Posterior cingulate gyrus (tissue), 11 donors: ENCODE measurements at regions not wholly inside any gene's neighbourhood (a gene's known extent, or its start where the extent isn't known, plus 50 kb on each side); places are given as distances from the start of the nearest gene placed in this dataset.

ENCODE experiments used
- DNase-seq, 10 donors: peaks; one replicate each; pipeline versions ENCODE4 v3.0.0 to v3.0.0-alpha.2; 2020 to 2021; ENCODE audit warnings: mixed read lengths in 3 of 10
- intact Hi-C: fragments of 100-400 bp; cut with DNase I; formaldehyde crosslinking; loops from one replicate; pipeline ENCODE4 v1.15.1; 2023

DNA sequence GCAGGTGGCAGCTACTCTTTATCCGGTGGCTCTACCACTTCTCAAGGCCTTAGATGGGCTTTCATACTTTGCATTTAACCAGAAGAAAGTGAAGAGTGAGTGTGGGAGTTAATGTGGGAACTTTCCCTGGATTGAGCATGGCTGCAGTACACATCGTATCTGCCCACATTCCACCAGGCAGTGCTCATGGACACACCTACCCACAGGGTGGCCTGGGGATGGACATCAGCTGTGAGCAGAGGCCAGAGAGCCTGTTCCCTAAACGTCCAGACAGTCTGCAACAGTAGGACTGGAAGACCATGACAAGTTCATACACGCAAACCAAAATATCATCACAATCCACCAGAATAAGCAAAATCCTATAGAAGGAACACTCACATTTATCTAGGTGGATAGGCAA lies 213.8 kb downstream of the IRX1 start:
- intact Hi-C loops = no loop called here
- no peak for DNase-seq

DNA sequence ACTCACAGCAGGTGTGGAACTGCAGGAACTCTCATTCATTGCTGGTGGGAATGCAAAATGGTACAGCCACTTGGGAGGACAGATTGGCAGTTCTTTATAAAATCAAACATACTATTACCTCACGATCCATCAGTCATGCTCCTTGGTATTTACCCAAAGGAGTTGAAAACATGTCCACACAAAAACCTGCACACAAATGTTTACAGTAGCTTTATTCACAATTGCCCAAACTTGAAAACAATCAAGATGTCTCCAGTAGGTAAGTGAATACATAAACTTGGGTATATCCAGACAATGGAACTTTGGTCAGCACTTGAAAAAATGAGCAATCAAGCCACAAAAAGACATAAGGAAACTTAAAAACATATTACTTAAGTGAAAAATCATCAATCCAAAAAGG lies 215.5 kb downstream of the IRX1 start:
- intact Hi-C loops = no loop called here
- DNase-seq = no peak

DNA sequence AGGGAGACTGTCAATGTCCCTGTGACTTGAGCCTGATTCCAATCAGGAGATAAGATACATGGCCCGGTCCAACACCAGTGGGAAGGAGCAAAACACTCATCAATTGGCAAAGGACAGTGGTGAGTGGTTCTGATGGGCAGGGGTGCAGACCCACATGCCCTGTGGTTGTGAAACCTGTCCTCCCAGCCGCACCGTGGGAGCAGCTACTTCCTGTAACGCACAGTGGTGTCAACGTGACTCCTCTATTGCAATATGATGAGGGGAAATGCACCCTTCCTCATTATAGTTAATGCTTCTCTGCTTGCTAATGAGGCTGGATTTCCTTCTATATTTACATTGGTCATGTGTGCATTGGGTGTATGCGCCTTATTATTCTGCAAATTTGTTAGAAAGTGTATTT lies 223.0 kb downstream of the IRX1 start:
- no peak for DNase-seq
- intact Hi-C loops = no loop called here

DNA sequence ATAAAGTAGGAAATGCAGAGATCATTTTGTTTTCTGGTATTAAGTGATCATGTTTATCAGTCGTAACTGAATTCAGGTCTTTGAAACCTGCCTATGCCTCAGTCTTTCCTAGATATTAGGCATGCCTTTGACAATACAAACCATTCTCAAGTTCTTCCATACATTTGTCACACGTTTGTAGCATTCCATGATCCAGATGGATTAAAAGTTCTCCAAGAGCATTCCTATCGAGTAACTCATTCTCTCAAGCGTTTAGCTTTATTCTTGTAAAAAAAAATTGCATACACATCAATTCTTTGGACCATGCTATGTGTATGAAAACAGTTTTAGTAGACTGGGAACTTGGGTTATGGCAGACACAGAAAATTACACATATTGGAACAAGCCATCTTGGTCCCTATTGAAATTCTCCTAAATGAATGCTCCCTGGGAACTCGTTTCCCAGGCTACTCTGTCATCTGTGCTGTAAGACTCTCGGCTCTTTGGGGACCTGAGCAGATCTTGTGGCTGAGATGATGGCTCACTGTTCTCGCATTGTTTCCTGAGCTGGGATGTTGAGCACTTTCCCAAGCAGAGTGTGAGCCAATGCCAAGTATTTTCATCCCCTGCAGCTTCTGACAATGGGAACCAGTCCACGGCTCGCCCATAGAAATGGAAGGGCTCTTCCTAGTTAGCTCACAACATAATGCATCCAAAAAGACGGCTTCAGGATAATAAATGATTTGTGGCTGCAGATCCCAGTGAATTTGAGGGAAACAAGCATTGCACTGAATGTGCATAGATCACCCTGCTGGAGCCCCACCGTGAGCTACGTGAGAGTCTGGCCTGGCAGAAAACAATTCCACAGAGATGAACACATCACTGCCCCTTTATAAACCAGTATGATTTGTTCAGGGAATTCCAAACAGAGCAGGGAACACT lies 230.2 kb downstream of the IRX1 start:
- DNase-seq = no peak
- intact Hi-C loops = no loop called here

GRCh38 chr5:3827624-3828023 lies 232.0 kb downstream of the IRX1 start:
- intact Hi-C loops = no loop called here
- no peak for DNase-seq

DNA sequence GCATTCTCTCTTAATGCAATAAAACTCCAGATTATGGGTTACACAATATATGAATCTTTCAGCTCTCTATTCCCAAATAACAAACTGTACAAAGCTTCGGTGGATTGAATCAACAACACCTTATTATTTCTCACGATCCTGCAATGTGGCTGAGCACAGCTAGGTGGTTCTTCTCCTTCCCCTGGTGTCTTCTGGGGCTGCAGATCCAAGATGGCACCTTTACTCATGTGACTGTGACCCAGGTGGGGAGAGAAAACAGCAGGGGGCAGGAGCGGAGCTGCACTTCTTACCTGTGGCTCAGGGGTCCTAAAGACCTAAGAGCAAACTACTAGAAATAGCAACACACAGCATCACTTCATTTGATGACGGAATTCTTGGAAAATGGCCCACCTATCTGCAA lies 233.1 kb downstream of the IRX1 start:
- DNase-seq = no peak

DNA sequence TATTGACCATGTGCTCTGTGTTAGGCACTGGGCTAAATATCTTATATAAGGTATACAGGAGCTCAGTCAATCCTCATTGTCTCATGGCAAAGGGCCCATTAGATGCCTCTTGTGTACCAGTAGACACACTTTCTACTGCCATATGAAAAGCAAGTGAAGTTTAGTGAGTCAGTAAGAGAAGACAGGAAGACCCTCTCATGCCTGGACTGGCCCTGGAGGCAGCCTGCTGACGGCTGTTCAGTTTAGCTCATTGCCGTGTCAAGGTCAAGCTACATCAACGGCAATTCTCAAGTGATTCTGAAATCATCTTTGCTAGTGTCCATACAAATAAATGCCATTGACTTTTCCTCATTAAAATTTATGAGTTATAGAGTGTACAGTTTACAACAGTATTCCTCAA lies 237.9 kb downstream of the IRX1 start:
- intact Hi-C loops = no loop called here
- no peak for DNase-seq

More for the DNA sequence above, 233.1 kb downstream of the IRX1 start:
- intact Hi-C loops = no loop called here

- DNase-seq = no peak
- intact Hi-C loops = no loop called here
Measured at GRCh38 chr5:3835811-3836210, 240.2 kb downstream of the IRX1 start.

DNA sequence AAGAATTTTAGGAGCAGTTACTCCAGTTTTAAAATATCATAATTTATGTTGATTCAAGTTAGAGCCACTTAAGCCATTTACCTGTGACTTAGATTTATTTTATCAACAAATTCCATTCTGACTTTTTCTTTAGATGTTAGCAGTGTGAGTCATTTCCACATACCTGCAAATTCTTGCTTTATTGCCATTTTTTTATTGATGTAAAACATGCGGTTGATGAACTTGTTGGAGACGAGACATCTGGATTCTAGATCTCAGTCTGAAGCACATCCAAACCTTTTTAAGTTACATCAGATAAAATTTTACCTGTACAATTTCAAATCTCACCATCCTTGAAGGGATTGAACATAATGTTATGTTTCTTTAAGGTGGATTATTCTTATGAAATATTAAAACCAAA lies 240.9 kb downstream of the IRX1 start:
- intact Hi-C loops = no loop called here
- DNase-seq = no peak

DNA sequence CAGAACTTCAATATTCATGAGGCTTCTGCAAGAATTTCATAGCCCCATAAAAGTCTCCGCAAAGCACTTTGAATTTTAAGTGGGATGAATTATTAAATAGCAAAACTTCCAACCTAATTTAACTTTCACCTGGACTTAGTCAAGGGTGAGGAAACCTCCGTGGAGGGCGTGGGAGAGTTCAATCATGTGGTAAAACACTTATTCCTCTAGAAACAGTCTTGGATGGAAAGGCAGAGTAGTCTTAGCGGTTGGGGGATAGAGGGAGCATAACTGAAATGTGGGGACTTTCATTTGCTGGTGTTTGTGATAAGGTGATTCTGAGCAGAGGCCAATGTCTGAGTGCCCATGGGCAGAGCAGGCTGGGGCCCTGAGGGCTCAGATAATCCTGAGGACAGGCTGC lies 241.9 kb downstream of the IRX1 start:
- intact Hi-C loops = no loop called here
- DNase-seq = no peak

DNA sequence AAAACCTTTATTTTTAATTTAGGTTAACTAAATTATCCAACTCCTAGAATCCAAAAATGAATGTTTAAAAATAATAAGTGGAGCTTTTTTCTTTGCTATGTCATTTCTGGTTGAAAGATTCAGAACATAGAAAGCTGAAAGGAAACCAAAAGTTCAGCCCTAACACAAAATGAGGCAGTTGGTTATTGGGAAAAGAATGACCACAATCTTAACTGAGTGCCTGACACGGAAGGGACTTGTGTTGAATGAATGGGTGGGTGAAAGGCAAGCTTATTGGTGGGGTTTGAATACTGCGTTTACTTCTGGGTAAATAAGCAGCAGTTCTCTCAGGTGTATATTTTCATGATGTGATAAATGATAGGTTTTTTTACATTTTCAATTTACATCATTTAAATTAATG lies 243.5 kb downstream of the IRX1 start:
- intact Hi-C loops = no loop called here
- no peak for DNase-seq

DNA sequence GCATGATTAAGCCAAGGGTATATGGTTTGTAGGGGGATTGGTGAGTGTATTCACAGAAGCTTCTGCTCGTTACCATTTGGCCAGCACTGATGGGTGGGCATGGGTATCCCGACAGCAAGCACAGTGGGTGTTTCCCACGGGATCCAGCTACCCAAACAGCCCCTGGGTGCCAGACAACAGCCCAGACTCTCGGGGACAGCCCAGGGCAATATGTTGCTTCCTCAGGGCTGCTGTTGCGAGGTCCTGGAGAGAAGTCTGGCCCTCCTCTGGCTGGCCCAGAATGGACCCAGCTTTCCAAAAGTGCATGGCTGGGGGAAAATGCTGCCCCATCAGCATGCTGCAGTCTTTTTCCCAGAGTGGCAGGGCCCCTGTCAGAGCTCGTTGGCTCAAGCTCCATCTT lies 247.0 kb downstream of the IRX1 start:
- intact Hi-C loops = no loop called here
- DNase-seq = no peak

DNA sequence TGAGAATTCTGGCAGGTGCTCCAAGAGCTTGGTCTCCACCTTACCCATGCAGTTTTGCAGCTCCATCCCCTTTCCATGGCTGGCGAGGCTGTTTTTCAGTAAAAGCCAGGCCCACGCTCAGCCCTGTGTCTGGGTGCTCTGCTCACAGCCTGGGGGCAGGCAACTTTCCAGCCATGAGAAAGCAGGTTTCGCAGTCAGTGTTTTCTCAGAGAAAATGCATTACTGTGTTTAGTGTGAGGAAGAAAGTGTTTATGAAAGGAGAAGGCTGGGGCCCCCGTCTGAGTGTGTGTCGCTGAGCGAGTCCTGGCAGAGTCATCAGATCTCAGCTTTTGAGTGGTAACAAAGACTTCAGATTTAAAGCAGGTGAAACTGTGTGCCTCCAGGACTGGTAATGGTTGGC lies 248.1 kb downstream of the IRX1 start:
- DNase-seq = no peak
- intact Hi-C loops = no loop called here

- DNase-seq = no peak
- intact Hi-C loops = no loop called here
Measured at GRCh38 chr5:3844266-3844665, 248.6 kb downstream of the IRX1 start.

DNA sequence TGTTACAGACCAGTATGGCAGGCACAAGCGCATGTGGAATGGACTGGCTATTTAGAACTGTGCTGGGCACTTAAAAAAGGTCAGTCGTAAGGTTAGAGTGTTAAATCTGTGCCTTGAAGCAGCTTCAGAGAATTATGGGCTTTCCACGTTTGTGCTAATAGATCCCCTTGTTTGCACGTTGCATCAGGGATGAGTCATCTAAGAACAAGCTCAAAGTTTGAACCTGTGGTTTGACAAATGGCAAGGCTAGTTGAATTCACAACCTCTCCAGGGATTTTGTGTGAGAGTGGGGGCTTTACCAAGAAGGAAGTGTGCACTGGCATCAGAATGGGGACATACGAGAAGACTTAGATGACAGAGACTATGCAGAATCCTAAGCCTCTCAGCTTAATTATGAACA lies 249.6 kb downstream of the IRX1 start:
- DNase-seq = no peak
- intact Hi-C loops = no loop called here

DNA sequence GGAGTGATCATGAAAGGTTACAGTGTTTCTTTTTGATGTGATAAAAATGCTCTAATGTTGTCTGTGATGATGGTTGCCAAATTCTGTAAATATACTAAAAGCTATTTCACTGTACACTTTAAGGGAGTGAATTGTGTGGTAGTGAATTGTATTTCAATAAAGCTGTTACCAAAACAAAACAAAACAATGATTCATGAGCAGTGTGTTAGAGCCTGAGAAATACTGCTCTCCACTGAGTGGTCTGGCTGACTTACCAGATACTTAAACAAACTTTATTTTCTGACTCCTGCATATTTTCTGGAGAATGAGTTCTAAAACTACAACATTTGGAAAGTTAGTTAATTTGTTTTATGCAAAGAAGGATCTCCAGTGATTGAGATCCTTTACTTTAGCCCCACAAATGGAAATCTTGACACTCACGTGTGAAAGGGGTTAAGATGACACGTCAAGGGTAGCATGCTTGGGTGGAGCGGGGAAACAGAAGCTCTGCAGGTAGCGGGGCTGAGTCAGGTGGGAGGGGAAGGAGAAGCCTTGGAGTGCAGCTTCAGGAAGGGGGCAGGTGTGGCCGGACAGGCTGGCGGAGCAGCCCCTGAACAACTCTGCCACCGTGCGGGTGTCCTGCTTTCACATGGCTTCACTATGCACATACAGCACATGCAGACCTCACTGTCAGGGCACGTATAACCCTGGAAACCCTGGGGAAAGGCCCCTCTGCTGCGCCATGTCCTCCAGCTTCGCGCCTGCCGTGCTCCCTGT lies 256.7 kb downstream of the IRX1 start:
- DNase-seq = no peak
- intact Hi-C loops = no loop called here

GRCh38 chr5:3853362-3853761 lies 257.7 kb downstream of the IRX1 start:
- intact Hi-C loops = no loop called here
- DNase-seq = no peak

GRCh38 chr5:3854188-3854821 lies 258.7 kb downstream of the IRX1 start:
- DNase-seq = no peak
- intact Hi-C loops = no loop called here

GRCh38 chr5:3856036-3856435 lies 260.4 kb downstream of the IRX1 start:
- intact Hi-C loops = no loop called here
- no peak for DNase-seq

GRCh38 chr5:3858524-3858923 lies 262.9 kb downstream of the IRX1 start:
- no peak for DNase-seq
- intact Hi-C loops = no loop called here

DNA sequence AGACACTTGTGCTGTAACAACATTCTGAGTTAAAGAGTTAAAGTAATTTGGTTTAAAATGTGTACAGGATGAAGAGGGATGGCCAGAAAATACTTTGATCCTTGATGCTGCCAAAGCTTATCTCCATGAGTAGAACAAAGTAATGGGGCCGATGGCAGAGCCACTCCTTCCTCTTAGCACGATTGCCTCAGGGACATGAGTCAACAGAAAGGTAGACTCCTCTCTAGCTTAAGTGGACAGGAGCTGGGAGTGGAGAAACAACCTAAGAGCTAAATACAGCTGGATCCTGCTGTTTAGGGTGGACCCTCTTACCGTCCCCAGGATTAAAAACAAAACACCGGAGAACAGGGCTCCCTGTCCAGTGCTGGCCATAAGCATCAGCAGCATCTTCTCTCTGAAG lies 267.3 kb downstream of the IRX1 start:
- no peak for DNase-seq
- intact Hi-C loops = no loop called here

GRCh38 chr5:3875144-3875543 lies 279.5 kb downstream of the IRX1 start:
- DNase-seq = no peak
- intact Hi-C loops = no loop called here
